SK-N-SH (cell line): ENCODE measurements at regions not wholly inside any gene's neighbourhood (a gene's known extent, or its start where the extent isn't known, plus 50 kb on each side); places are given as distances from the start of the nearest gene placed in this dataset.

Experiments used
- CTCF ChIA-PET: fragments of 300-600, 350-600 bp; formaldehyde crosslinking; extraction: SDS; loops from one replicate; lab custom pipeline; 2021; lab: Yijun Ruan, JAX
- POLR2A ChIA-PET: fragments of 350-600 bp; sonication (Branson Sonifier 250); formaldehyde crosslinking; extraction: SDS; loops from one replicate; lab custom pipeline; 2020; ENCODE audit warnings: antibody characterized with exemption, inconsistent platforms; lab: Yijun Ruan, JAX
- DNase-seq: peaks from one replicate; pipeline ENCODE4 v3.0.0; 2012
- H2AFZ ChIP-seq: fragments of 200-600 bp; sonication (generic); 2 replicates; pipeline ENCODE4 v1.8.1; 2016; ENCODE audit warnings: antibody characterized with exemption, mild to moderate bottlenecking, low read depth
- H3F3A ChIP-seq: fragments of 200-600 bp; sonication (generic); replicated peaks from 2 replicates; pipeline ENCODE3; 2016; ENCODE audit warnings: antibody characterized with exemption, mild to moderate bottlenecking; ENCODE audit not compliant: insufficient read depth
- H3K27ac ChIP-seq, 2 experiments: fragments of 200-500 bp in 1 of 2; fragments of 200-600 bp in 1 of 2; sonication (Bioruptor generic) in 1 of 2; sonication (generic), shearing (Covaris generic) in 1 of 2; 2 replicates each; pipeline versions ENCODE4 v1.5.1 to v1.6.1; 2014 to 2016; ENCODE audit warnings: low read depth in 2 of 2, inconsistent platforms in 1 of 2, low read length in 1 of 2, mild to moderate bottlenecking in 1 of 2, mixed read lengths in 1 of 2
- H3K27me3 ChIP-seq: fragments of 200-600 bp; sonication (generic), shearing (Covaris generic); 2 replicates; pipeline ENCODE4 v1.6.1; 2016; ENCODE audit warnings: mixed run types; ENCODE audit not compliant: insufficient read depth
- H3K36me3 ChIP-seq, 2 experiments: fragments of 200-500 bp in 1 of 2; fragments of 200-600 bp in 1 of 2; sonication (Bioruptor generic) in 1 of 2; sonication (generic) in 1 of 2; replicated peaks in 1 of 2; 2 replicates each; pipeline versions ENCODE3 to v1.5.1; 2014 to 2016; ENCODE audit warnings: low read length in 1 of 2, mild to moderate bottlenecking in 1 of 2; ENCODE audit not compliant: insufficient read depth in 2 of 2, control insufficient read depth in 1 of 2
- H3K4me1 ChIP-seq, 2 experiments: fragments of 200-500 bp in 1 of 2; fragments of 200-600 bp in 1 of 2; sonication (Bioruptor generic) in 1 of 2; sonication (generic), shearing (Covaris generic) in 1 of 2; 2 replicates each; pipeline versions ENCODE4 v1.5.1 to v1.6.1; 2014 to 2016; ENCODE audit warnings: low read depth in 1 of 2, low read length in 1 of 2, mixed run types in 1 of 2; ENCODE audit not compliant: insufficient read depth in 2 of 2, control insufficient read depth in 1 of 2
- H3K4me2 ChIP-seq: fragments of 200-600 bp; sonication (generic), shearing (Covaris generic); 2 replicates; pipeline ENCODE4 v1.6.1; 2017; ENCODE audit warnings: mixed run types
- H3K4me3 ChIP-seq, 2 experiments: fragments of 200-500 bp in 1 of 2; fragments of 200-600 bp in 1 of 2; sonication (Bioruptor generic) in 1 of 2; sonication (generic), shearing (Covaris generic) in 1 of 2; 2 replicates each; pipeline versions ENCODE4 v1.5.1 to v1.8.1; 2014 to 2016; ENCODE audit warnings: low read depth in 2 of 2, inconsistent platforms in 1 of 2, low read length in 1 of 2, mild to moderate bottlenecking in 1 of 2, mixed read lengths in 1 of 2, moderate library complexity in 1 of 2
- H3K79me2 ChIP-seq: fragments of 200-600 bp; sonication (generic); 2 replicates; pipeline ENCODE4 v1.8.1; 2017; ENCODE audit warnings: mild to moderate bottlenecking; ENCODE audit not compliant: insufficient read depth
- H3K9ac ChIP-seq: fragments of 200-600 bp; sonication (generic); 2 replicates; pipeline ENCODE4 v1.6.1; 2017; ENCODE audit warnings: mixed run types
- H3K9me2 ChIP-seq: fragments of 200-600 bp; sonication (generic); 2 replicates; pipeline ENCODE4 v1.6.1; 2017; ENCODE audit warnings: mixed run types
- H3K9me3 ChIP-seq: fragments of 200-600 bp; sonication (generic); 2 replicates; pipeline ENCODE4 v1.6.1; 2017; ENCODE audit warnings: mixed run types, mild to moderate bottlenecking, moderate library complexity
- H4K20me1 ChIP-seq: fragments of 200-600 bp; sonication (generic); 2 replicates; pipeline ENCODE4 v1.6.1; 2017; ENCODE audit warnings: mild to moderate bottlenecking, mixed run types; ENCODE audit not compliant: insufficient read depth
- CTCF ChIP-seq: fragments of 200-600 bp; sonication (generic); IDR thresholded peaks from 2 replicates; pipeline ENCODE4 v1.6.1; 2017; ENCODE audit warnings: antibody characterized with exemption, mild to moderate bottlenecking, moderate library complexity
- FOSL2 ChIP-seq: IDR thresholded peaks from 2 replicates; pipeline ENCODE4 v1.4.0; 2012; ENCODE audit warnings: low read depth, mild to moderate bottlenecking, moderate library complexity, borderline replicate concordance
- IRF3 ChIP-seq: fragments of 150-350 bp; IDR thresholded peaks from 2 replicates; pipeline ENCODE4 v1.6.1; 2016; ENCODE audit warnings: mild to moderate bottlenecking, low read depth, low read length
- MAX ChIP-seq: IDR thresholded peaks from 2 replicates; pipeline ENCODE4 v1.4.0; 2012; ENCODE audit warnings: low read depth
- MEF2A ChIP-seq: IDR thresholded peaks from 2 replicates; pipeline ENCODE4 v1.4.0; 2012; ENCODE audit warnings: low read depth, borderline replicate concordance
- NRF1 ChIP-seq: IDR thresholded peaks from 2 replicates; pipeline ENCODE4 v1.6.1; 2012; ENCODE audit warnings: low read depth, mild to moderate bottlenecking, low read length
- POLR2AphosphoS5 ChIP-seq: IDR thresholded peaks from 2 replicates; pipeline ENCODE4 v1.6.1; 2012; ENCODE audit warnings: low read depth, low read length
- RAD21 ChIP-seq: IDR thresholded peaks from 2 replicates; pipeline ENCODE4 v1.6.1; 2012; ENCODE audit warnings: mild to moderate bottlenecking, low read length
- REST ChIP-seq: IDR thresholded peaks from 2 replicates; pipeline ENCODE4 v1.6.1; 2012; ENCODE audit warnings: mild to moderate bottlenecking, low read depth, low read length, moderate library complexity
- SIN3A ChIP-seq: IDR thresholded peaks from 2 replicates; pipeline ENCODE4 v1.6.1; 2012; ENCODE audit warnings: low read depth, mild to moderate bottlenecking, low read length, moderate library complexity, borderline replicate concordance
- SMC3 ChIP-seq: IDR thresholded peaks from 2 replicates; pipeline ENCODE4 v1.6.1; 2012; ENCODE audit warnings: low read depth, low read length, improper control_type of control experiment
- TAF1 ChIP-seq: IDR thresholded peaks from 2 replicates; pipeline ENCODE4 v1.6.1; 2012; ENCODE audit warnings: low read depth, mild to moderate bottlenecking, low read length, moderate library complexity, borderline replicate concordance
- TCF12 ChIP-seq: IDR thresholded peaks from 2 replicates; pipeline ENCODE4 v1.4.0; 2012
- TEAD4 ChIP-seq: IDR thresholded peaks from 2 replicates; pipeline ENCODE4 v1.4.0; 2012; ENCODE audit warnings: mild to moderate bottlenecking, borderline replicate concordance; ENCODE audit not compliant: insufficient read depth
- USF1 ChIP-seq: IDR thresholded peaks from 2 replicates; pipeline ENCODE4 v1.4.0; 2012; ENCODE audit warnings: low read depth, borderline replicate concordance
- USF2 ChIP-seq: fragments of 150-350 bp; IDR thresholded peaks from 2 replicates; pipeline ENCODE4 v1.6.1; 2017; ENCODE audit warnings: antibody characterized with exemption, low read length, low read depth, borderline replicate concordance
- YY1 ChIP-seq: IDR thresholded peaks from 2 replicates; pipeline ENCODE4 v1.4.0; 2012; ENCODE audit warnings: low read depth, mild to moderate bottlenecking
- WGBS: methylation state at CpG from one replicate; pipeline ENCODE4 v1.1.6; 2017; ENCODE audit warnings: low lambda C conversion rate; 5-methylcytosine and 5-hydroxymethylcytosine counted together

- no peak overlapping the region for H3K9ac ChIP-seq
- H3K4me2 ChIP-seq: no peak overlapping the region
- H4K20me1 ChIP-seq: no peaks in the 10 kb centered on the region
- H3K9me3 ChIP-seq: peaks cover 15% of the 10 kb centered on the region; the same call in 1 of the 2 replicates
- H3K36me3 ChIP-seq: no peaks in the 10 kb centered on the region
- no peak for DNase-seq
- no peaks in the 10 kb centered on the region for H3K9me2 ChIP-seq
- H2AFZ ChIP-seq: no peak overlapping the region
- H3K4me3 ChIP-seq: no peak overlapping the region
- no peaks in the 10 kb centered on the region for H3K27me3 ChIP-seq
- H3K4me1 ChIP-seq: no peaks in the 10 kb centered on the region; a peak in 1 of 4 replicates
- H3K27ac ChIP-seq: no peak overlapping the region
- no peaks in the 10 kb centered on the region for H3F3A ChIP-seq
- ChIA-PET CTCF (interaction anchor here (0.6 to 3.3 kb wide), 2 partner anchors 57 to 731 kb away, joined by 4 to 13 read pairs; no protein-coding TSS in a partner anchor), POLR2A (no interaction called here)
- H3K79me2 ChIP-seq: no peaks in the 10 kb centered on the region
- TF ChIP-seq IRF3: no peak
- no peak for TF ChIP-seq TEAD4
- TF ChIP-seq TCF12: no peak
These were observed 68.7 kb upstream of the EDIL3 start for GRCh38 chr5:84453405-84453804.

- H3K4me2 ChIP-seq: no peak overlapping the region
- POLR2A ChIA-PET: interaction anchor here (0.5 kb wide), 1 partner anchor 711 kb away, joined by 3 read pairs; no protein-coding TSS in a partner anchor
These were observed 66.1 kb upstream of the EDIL3 start for GRCh38 chr5:84450617-84451414.

More at GRCh38 chr5:84450617-84451414, 66.1 kb upstream of the EDIL3 start:
- Histone ChIP-seq H3K4me3 (no peak overlapping the region), H3K79me2 (no peaks in the 10 kb centered on the region), H3K27me3 (no peaks in the 10 kb centered on the region), H3F3A (no peaks in the 10 kb centered on the region), H3K9me3 (peaks cover 15% of the 10 kb centered on the region; the same call in 1 of the 2 replicates), H4K20me1 (no peaks in the 10 kb centered on the region), H3K36me3 (no peaks in the 10 kb centered on the region), H2AFZ (no peak overlapping the region), H3K9ac (no peak overlapping the region), H3K9me2 (no peaks in the 10 kb centered on the region), H3K27ac (peak overlapping the region in 1 of 2 experiments; percentile 12; a peak in 1 of 4 replicates), H3K4me1 (no peaks in the 10 kb centered on the region)
- CTCF ChIA-PET: interaction anchor here (0.6 to 3.3 kb wide), 7 partner anchors 9 to 750 kb away, joined by 3 to 13 read pairs (median 4); no protein-coding TSS in a partner anchor
- peak; percentile 30 for DNase-seq
- 55% methylated on average over 2 of the region's 2 CpGs for WGBS
- no peak for TF ChIP-seq USF1
- TF ChIP-seq TAF1: no peak
- TF ChIP-seq USF2: no peak
- peak; percentile 56 for TF ChIP-seq RAD21
- TF ChIP-seq REST: no peak
- TF ChIP-seq NRF1: no peak
- peak; percentile 23; the same call in 1 of the 2 replicates for TF ChIP-seq SMC3
- no peak for TF ChIP-seq MEF2A
- TF ChIP-seq SIN3A: no peak
- no peak for TF ChIP-seq MAX
- no peak for TF ChIP-seq POLR2AphosphoS5
- no peak for TF ChIP-seq TEAD4
- TF ChIP-seq CTCF: peak; percentile 57
- no peak for TF ChIP-seq FOSL2
- TF ChIP-seq YY1: no peak
